ENCODE measurements at regions not wholly inside any gene's neighbourhood (a gene's known extent, or its start where the extent isn't known, plus 50 kb on each side); places are given as distances from the start of the nearest gene placed in this dataset.

- H3K9ac ChIP-seq (ENCODE audit: low read depth, low read length): no peak overlapping the region
- H3K27me3 ChIP-seq (ENCODE audit: insufficient read depth, low read length): no peaks in the 10 kb centered on the region
Observed at GRCh38 chr2:62430146-62430545, 75.8 kb downstream of the TMEM17 start.

GRCh38 chr2:62427146-62427545 is 78.8 kb downstream of the TMEM17 start:
- no peaks in the 10 kb centered on the region for H3K27me3 ChIP-seq (ENCODE audit: insufficient read depth, low read length)
- H3K9ac ChIP-seq (ENCODE audit: low read depth, low read length): no peak overlapping the region
- H3K4me1 ChIP-seq (ENCODE audit: insufficient read depth, low read length): no peaks in the 10 kb centered on the region
- no peak overlapping the region for H3K4me3 ChIP-seq (ENCODE audit: low read length)
- no peaks in the 10 kb centered on the region; the same call in 1 of the 2 replicates for H3K9me3 ChIP-seq (ENCODE audit: insufficient read depth, low read depth, low read length)
- H3K27ac ChIP-seq (ENCODE audit: low read length): no peak overlapping the region
- no peaks in the 10 kb centered on the region for H3K36me3 ChIP-seq (ENCODE audit: insufficient read depth, low read depth, low read length)

More at GRCh38 chr2:62430146-62430545, 75.8 kb downstream of the TMEM17 start:
- H3K36me3 ChIP-seq (ENCODE audit: insufficient read depth, low read depth, low read length): no peaks in the 10 kb centered on the region
- no peaks in the 10 kb centered on the region; the same call in 1 of the 2 replicates for H3K9me3 ChIP-seq (ENCODE audit: insufficient read depth, low read depth, low read length)
- H3K4me1 ChIP-seq (ENCODE audit: insufficient read depth, low read length): no peaks in the 10 kb centered on the region
- H3K4me3 ChIP-seq (ENCODE audit: low read length): no peak overlapping the region
- H3K27ac ChIP-seq (ENCODE audit: low read length): no peak overlapping the region

- Histone ChIP-seq H3K27ac (ENCODE audit: low read length) (no peak overlapping the region), H3K27me3 (ENCODE audit: insufficient read depth, low read length) (no peaks in the 10 kb centered on the region), H3K4me1 (ENCODE audit: insufficient read depth, low read length) (no peaks in the 10 kb centered on the region), H3K9me3 (ENCODE audit: insufficient read depth, low read depth, low read length) (no peaks in the 10 kb centered on the region; the same call in 1 of the 2 replicates), H3K4me3 (ENCODE audit: low read length) (no peak overlapping the region), H3K9ac (ENCODE audit: low read depth, low read length) (no peak overlapping the region), H3K36me3 (ENCODE audit: insufficient read depth, low read depth, low read length) (no peaks in the 10 kb centered on the region)
Observed at GRCh38 chr2:62426154-62426912, 79.7 kb downstream of the TMEM17 start.

- Histone ChIP-seq H3K4me1 (ENCODE audit: insufficient read depth, low read length) (no peaks in the 10 kb centered on the region), H3K36me3 (ENCODE audit: insufficient read depth, low read depth, low read length) (no peaks in the 10 kb centered on the region), H3K4me3 (ENCODE audit: low read length) (no peak overlapping the region), H3K9ac (ENCODE audit: low read depth, low read length) (no peak overlapping the region), H3K27ac (ENCODE audit: low read length) (no peak overlapping the region), H3K27me3 (ENCODE audit: insufficient read depth, low read length) (no peaks in the 10 kb centered on the region), H3K9me3 (ENCODE audit: insufficient read depth, low read depth, low read length) (no peaks in the 10 kb centered on the region; the same call in 1 of the 2 replicates)
Observed at GRCh38 chr2:62425684-62426083, 80.3 kb downstream of the TMEM17 start.

GRCh38 chr2:62424899-62425298 is 81.1 kb downstream of the TMEM17 start:
- Histone ChIP-seq H3K36me3 (ENCODE audit: insufficient read depth, low read depth, low read length) (no peaks in the 10 kb centered on the region), H3K4me1 (ENCODE audit: insufficient read depth, low read length) (no peaks in the 10 kb centered on the region)

GRCh38 chr2:62423883-62424458 is 82.0 kb downstream of the TMEM17 start:
- Histone ChIP-seq H3K27me3 (ENCODE audit: insufficient read depth, low read length) (no peaks in the 10 kb centered on the region), H3K9ac (ENCODE audit: low read depth, low read length) (no peak overlapping the region), H3K4me1 (ENCODE audit: insufficient read depth, low read length) (no peaks in the 10 kb centered on the region), H3K4me3 (ENCODE audit: low read length) (no peak overlapping the region), H3K27ac (ENCODE audit: low read length) (no peak overlapping the region), H3K36me3 (ENCODE audit: insufficient read depth, low read depth, low read length) (no peaks in the 10 kb centered on the region), H3K9me3 (ENCODE audit: insufficient read depth, low read depth, low read length) (no peaks in the 10 kb centered on the region)

More at GRCh38 chr2:62424899-62425298, 81.1 kb downstream of the TMEM17 start:
- Histone ChIP-seq H3K27me3 (ENCODE audit: insufficient read depth, low read length) (no peaks in the 10 kb centered on the region), H3K27ac (ENCODE audit: low read length) (no peak overlapping the region), H3K9me3 (ENCODE audit: insufficient read depth, low read depth, low read length) (no peaks in the 10 kb centered on the region), H3K4me3 (ENCODE audit: low read length) (no peak overlapping the region), H3K9ac (ENCODE audit: low read depth, low read length) (no peak overlapping the region)

GRCh38 chr2:62423235-62423634 is 82.8 kb downstream of the TMEM17 start:
- H3K27ac ChIP-seq (ENCODE audit: low read length): no peak overlapping the region
- no peaks in the 10 kb centered on the region for H3K27me3 ChIP-seq (ENCODE audit: insufficient read depth, low read length)
- H3K36me3 ChIP-seq (ENCODE audit: insufficient read depth, low read depth, low read length): no peaks in the 10 kb centered on the region
- no peaks in the 10 kb centered on the region for H3K9me3 ChIP-seq (ENCODE audit: insufficient read depth, low read depth, low read length)
- H3K4me1 ChIP-seq (ENCODE audit: insufficient read depth, low read length): no peaks in the 10 kb centered on the region
- no peak overlapping the region for H3K4me3 ChIP-seq (ENCODE audit: low read length)
- H3K9ac ChIP-seq (ENCODE audit: low read depth, low read length): no peak overlapping the region

- peaks cover 12% of the 10 kb centered on the region; the same call in 1 of the 2 replicates for H3K4me1 ChIP-seq (ENCODE audit: insufficient read depth, low read length)
- H3K27me3 ChIP-seq (ENCODE audit: insufficient read depth, low read length): no peaks in the 10 kb centered on the region
- H3K4me3 ChIP-seq (ENCODE audit: low read length): no peak overlapping the region
- no peaks in the 10 kb centered on the region for H3K36me3 ChIP-seq (ENCODE audit: insufficient read depth, low read depth, low read length)
- H3K27ac ChIP-seq (ENCODE audit: low read length): no peak overlapping the region
- no peak overlapping the region for H3K9ac ChIP-seq (ENCODE audit: low read depth, low read length)
- no peaks in the 10 kb centered on the region for H3K9me3 ChIP-seq (ENCODE audit: insufficient read depth, low read depth, low read length)
Observed at GRCh38 chr2:62415518-62415917, 90.5 kb downstream of the TMEM17 start.

GRCh38 chr2:62415019-62415431 is 91.0 kb downstream of the TMEM17 start:
- H3K4me3 ChIP-seq (ENCODE audit: low read length): no peak overlapping the region
- H3K27ac ChIP-seq (ENCODE audit: low read length): no peak overlapping the region
- no peaks in the 10 kb centered on the region for H3K9me3 ChIP-seq (ENCODE audit: insufficient read depth, low read depth, low read length)
- no peaks in the 10 kb centered on the region for H3K36me3 ChIP-seq (ENCODE audit: insufficient read depth, low read depth, low read length)
- no peak overlapping the region for H3K9ac ChIP-seq (ENCODE audit: low read depth, low read length)
- H3K27me3 ChIP-seq (ENCODE audit: insufficient read depth, low read length): no peaks in the 10 kb centered on the region
- peaks cover 13% of the 10 kb centered on the region; the same call in 1 of the 2 replicates for H3K4me1 ChIP-seq (ENCODE audit: insufficient read depth, low read length)

- H3K9ac ChIP-seq (ENCODE audit: low read depth, low read length): no peak overlapping the region
- H3K4me3 ChIP-seq (ENCODE audit: low read length): no peak overlapping the region
- no peaks in the 10 kb centered on the region for H3K36me3 ChIP-seq (ENCODE audit: insufficient read depth, low read depth, low read length)
- H3K27me3 ChIP-seq (ENCODE audit: insufficient read depth, low read length): no peaks in the 10 kb centered on the region
- H3K9me3 ChIP-seq (ENCODE audit: insufficient read depth, low read depth, low read length): no peaks in the 10 kb centered on the region
- H3K27ac ChIP-seq (ENCODE audit: low read length): no peak overlapping the region
- H3K4me1 ChIP-seq (ENCODE audit: insufficient read depth, low read length): peaks cover 13% of the 10 kb centered on the region; the same call in 1 of the 2 replicates
Observed at GRCh38 chr2:62413116-62413663, 92.8 kb downstream of the TMEM17 start.

- Histone ChIP-seq H3K9ac (ENCODE audit: low read depth, low read length) (no peak overlapping the region), H3K36me3 (ENCODE audit: insufficient read depth, low read depth, low read length) (no peaks in the 10 kb centered on the region), H3K9me3 (ENCODE audit: insufficient read depth, low read depth, low read length) (no peaks in the 10 kb centered on the region), H3K4me1 (ENCODE audit: insufficient read depth, low read length) (peaks cover 13% of the 10 kb centered on the region; the same call in 1 of the 2 replicates), H3K27ac (ENCODE audit: low read length) (no peak overlapping the region), H3K4me3 (ENCODE audit: low read length) (no peak overlapping the region), H3K27me3 (ENCODE audit: insufficient read depth, low read length) (no peaks in the 10 kb centered on the region)
Observed at GRCh38 chr2:62412347-62412742, 93.7 kb downstream of the TMEM17 start.

Data from iPS-20b (cell line).